ENCODE measurements at regions not wholly inside any gene's neighbourhood (a gene's known extent, or its start where the extent isn't known, plus 50 kb on each side); places are given as distances from the start of the nearest gene placed in this dataset.
"Not testable (repeated sequence)": the region's sequence is repeated elsewhere in the genome, so short reads cannot be mapped to it uniquely, and the experiment has no call there.

- H3K27me3 ChIP-seq (ENCODE audit: insufficient read depth, low read length); H3K36me3 ChIP-seq (ENCODE audit: control insufficient read depth in 1 of 2, insufficient read depth in 2 of 2, low read length in 2 of 2); DNase-seq (ENCODE audit: low read depth, low spot score); BruUV-seq (replicated peaks); H3K4me2 ChIP-seq (ENCODE audit: low read length); H3K9ac ChIP-seq (ENCODE audit: low read length); RAD21 ChIA-PET (ENCODE audit: low non-redundant PET in 1 of 2, low total read pairs in 2 of 2, uncharacterized antibody in 2 of 2, unreplicated experiment in 2 of 2); H2AFZ ChIP-seq (ENCODE audit: low read depth, low read length, poor library complexity, severe bottlenecking); H3K27ac ChIP-seq (ENCODE audit: low read depth, low read length); POLR2A ChIA-PET; ATAC-seq; intact Hi-C loops (cut with micrococcal nuclease); H3K79me2 ChIP-seq (ENCODE audit: insufficient read depth, low read length); H3K9me3 ChIP-seq (ENCODE audit: control insufficient read depth in 1 of 2, insufficient read depth in 1 of 2, low read depth in 1 of 2, low read length in 2 of 2); H3K9me2 ChIP-seq (ENCODE audit: insufficient read depth); H3K4me3 ChIP-seq (replicated peaks in 1 of 2; ENCODE audit: low read depth in 1 of 2, low read length in 2 of 2); H3K4me1 ChIP-seq (ENCODE audit: control insufficient read depth in 1 of 2, insufficient read depth in 2 of 2, low read length in 2 of 2); CTCF ChIA-PET; H4K20me1 ChIP-seq (ENCODE audit: insufficient read depth): not testable (repeated sequence)
Measured at GRCh38 chr12:92231532-92231931, 85.9 kb upstream of the BTG1 start.

DNA sequence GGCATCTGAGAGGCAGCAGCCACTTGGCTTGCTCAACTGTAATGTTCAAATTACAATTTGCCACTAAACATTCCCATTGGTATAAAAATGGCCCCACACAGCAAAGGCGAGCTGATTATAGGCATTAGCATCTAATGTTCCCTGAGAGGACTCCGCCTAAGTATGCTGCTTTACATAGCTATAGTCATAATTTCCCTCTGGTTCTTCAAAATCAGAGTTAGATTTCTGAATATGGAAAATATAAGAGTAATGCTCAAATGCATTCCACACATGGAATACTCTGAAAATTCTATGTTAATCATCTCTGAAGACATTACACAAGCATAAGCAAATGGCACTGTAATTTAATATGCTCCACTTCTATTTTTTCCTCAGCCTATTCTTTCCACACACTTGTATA, 83.7 kb upstream of the BTG1 start:
- no TSS peak for BruUV-seq (replicated peaks)
- Histone ChIP-seq H3K9ac (ENCODE audit: low read length) (no peak overlapping the region), H2AFZ (ENCODE audit: low read depth, low read length, poor library complexity, severe bottlenecking) (no peak overlapping the region), H3K27ac (ENCODE audit: low read depth, low read length) (no peak overlapping the region), H3K4me2 (ENCODE audit: low read length) (no peak overlapping the region), H3K79me2 (ENCODE audit: insufficient read depth, low read length) (no peaks in the 10 kb centered on the region), H3K27me3 (ENCODE audit: insufficient read depth, low read length) (no peaks in the 10 kb centered on the region), H3K4me3 (replicated peaks in 1 of 2; ENCODE audit: low read depth in 1 of 2, low read length in 2 of 2) (no peak overlapping the region), H3K4me1 (ENCODE audit: control insufficient read depth in 1 of 2, insufficient read depth in 2 of 2, low read length in 2 of 2) (peaks cover 0 to 7% of the 10 kb centered on the region in 2 experiments; a peak in 2 of 4 replicates), H3K36me3 (ENCODE audit: control insufficient read depth in 1 of 2, insufficient read depth in 2 of 2, low read length in 2 of 2) (no peaks in the 10 kb centered on the region), H3K9me3 (ENCODE audit: control insufficient read depth in 1 of 2, insufficient read depth in 1 of 2, low read depth in 1 of 2, low read length in 2 of 2) (no peaks in the 10 kb centered on the region), H3K9me2 (ENCODE audit: insufficient read depth) (no peaks in the 10 kb centered on the region), H4K20me1 (ENCODE audit: insufficient read depth) (no peaks in the 10 kb centered on the region)
- ChIA-PET CTCF (no interaction called here), RAD21 (ENCODE audit: low non-redundant PET in 1 of 2, low total read pairs in 2 of 2, uncharacterized antibody in 2 of 2, unreplicated experiment in 2 of 2) (no interaction called here), POLR2A (no interaction called here)
- DNase-seq (ENCODE audit: low read depth, low spot score) (no peak), ATAC-seq (no peak)
- TF ChIP-seq RAD21 (IDR thresholded peaks at IDR 0.05; ENCODE audit: low read depth) (no peak), ELF1 (IDR thresholded peaks at IDR 0.05; ENCODE audit: borderline replicate concordance, low read depth) (no peak), ZBTB33 (IDR thresholded peaks at IDR 0.05; ENCODE audit: extremely low read depth, insufficient replicate concordance, low read length) (no peak), ZNF274 (IDR thresholded peaks at IDR 0.05; ENCODE audit: low read depth, low read length) (no peak), YY1 (IDR thresholded peaks at IDR 0.05; ENCODE audit: extremely low read depth, insufficient replicate concordance, low read depth, low read length) (no peak), REST (IDR thresholded peaks at IDR 0.05; ENCODE audit: low read depth) (no peak), POLR2A (IDR thresholded peaks at IDR 0.05; ENCODE audit: borderline replicate concordance, extremely low read depth, insufficient read depth, insufficient read length) (no peak), CBX3 (IDR thresholded peaks at IDR 0.05; ENCODE audit: low read depth) (no peak), EZH2phosphoT487 (IDR thresholded peaks at IDR 0.05; ENCODE audit: borderline replicate concordance) (no peak), ATF3 (IDR thresholded peaks at IDR 0.05) (no peak), EGR1 (IDR thresholded peaks at IDR 0.05; ENCODE audit: low read depth) (no peak), SRF (IDR thresholded peaks at IDR 0.05; ENCODE audit: low read depth) (no peak), ZFX (IDR thresholded peaks at IDR 0.05) (no peak), TCF7L2 (IDR thresholded peaks at IDR 0.05; ENCODE audit: borderline replicate concordance, extremely low read depth, insufficient read depth, insufficient read length) (no peak), SIN3A (IDR thresholded peaks at IDR 0.05; ENCODE audit: low read depth) (no peak)
- TF ChIP-seq, protein P1, sequence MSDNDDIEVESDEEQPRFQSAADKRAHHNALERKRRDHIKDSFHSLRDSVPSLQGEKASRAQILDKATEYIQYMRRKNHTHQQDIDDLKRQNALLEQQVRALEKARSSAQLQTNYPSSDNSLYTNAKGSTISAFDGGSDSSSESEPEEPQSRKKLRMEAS (IDR thresholded peaks at IDR 0.05), result no peak
- intact Hi-C loops (cut with micrococcal nuclease), result no loop called here

Data from HCT116 (cell line).